Posterior vena cava (tissue), 2 donors: ENCODE measurements at regions not wholly inside any gene's neighbourhood (a gene's known extent, or its start where the extent isn't known, plus 50 kb on each side); places are given as distances from the start of the nearest gene placed in this dataset.
"Not testable (repeated sequence)": the region's sequence is repeated elsewhere in the genome, so short reads cannot be mapped to it uniquely, and the experiment has no call there.

Source experiments
- DNase-seq: peaks from one replicate; pipeline ENCODE4 v3.0.0-alpha.2; 2020; ENCODE audit warnings: low spot score
- intact Hi-C, 2 donors: fragments of 100-400 bp; cut with DNase I; formaldehyde crosslinking; loops; one replicate each; pipeline versions ENCODE4 v1.14.1 to v1.14.2; 2022 to 2023
- donor health status: DM: yes; HTN: yes; CAD: no.
- donor health status: DM: yes; HTN: yes; CAD: no.

- no peak for DNase-seq
- intact Hi-C loops, result no loop called here
Observed at GRCh38 chr5:145661737-145662485, 173.2 kb downstream of the PRELID2 start.

- DNase-seq, result no peak
- intact Hi-C loops, result no loop called here
Observed at GRCh38 chr5:145660897-145661640, 174.1 kb downstream of the PRELID2 start.

DNA sequence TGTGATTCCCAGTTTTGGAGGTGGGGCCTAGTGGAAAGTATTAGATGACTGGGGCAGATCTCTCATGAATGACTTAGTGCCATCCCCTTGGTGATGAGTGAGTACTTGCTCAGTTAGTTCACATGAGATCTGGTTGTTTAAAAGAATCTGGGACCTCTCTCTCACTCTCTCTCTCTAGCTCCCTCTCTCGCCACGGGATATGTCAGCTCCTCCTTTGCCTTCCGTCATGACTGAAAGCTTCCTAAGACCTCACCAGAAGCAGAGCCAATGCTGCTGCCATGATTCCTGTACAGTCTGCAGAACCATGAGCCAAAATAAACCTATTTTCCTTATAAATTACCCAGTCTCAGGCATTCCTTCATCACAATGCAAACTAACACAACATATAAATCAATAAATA is 176.7 kb downstream of the PRELID2 start:
- DNase-seq, result no peak
- intact Hi-C loops, result no loop called here

DNA sequence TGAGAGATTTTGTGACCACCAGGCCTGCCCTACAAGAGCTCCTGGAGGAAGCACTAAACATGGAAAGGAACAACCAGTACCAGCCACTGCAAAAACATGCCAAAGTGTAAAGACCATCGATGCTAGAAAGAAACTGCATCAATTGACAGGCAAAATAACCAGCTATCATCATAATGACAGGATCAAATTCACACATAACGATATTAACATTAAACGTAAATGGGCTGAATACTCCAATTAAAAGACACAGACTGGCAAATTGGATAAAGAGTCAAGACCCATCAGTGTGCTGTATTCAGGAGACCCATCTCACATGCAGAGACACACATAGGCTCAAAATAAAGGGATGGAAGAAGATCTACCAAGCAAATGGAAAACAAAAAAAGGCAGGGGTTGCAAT is 182.4 kb downstream of the PRELID2 start:
- intact Hi-C loops, DNase-seq: not testable (repeated sequence)

DNA sequence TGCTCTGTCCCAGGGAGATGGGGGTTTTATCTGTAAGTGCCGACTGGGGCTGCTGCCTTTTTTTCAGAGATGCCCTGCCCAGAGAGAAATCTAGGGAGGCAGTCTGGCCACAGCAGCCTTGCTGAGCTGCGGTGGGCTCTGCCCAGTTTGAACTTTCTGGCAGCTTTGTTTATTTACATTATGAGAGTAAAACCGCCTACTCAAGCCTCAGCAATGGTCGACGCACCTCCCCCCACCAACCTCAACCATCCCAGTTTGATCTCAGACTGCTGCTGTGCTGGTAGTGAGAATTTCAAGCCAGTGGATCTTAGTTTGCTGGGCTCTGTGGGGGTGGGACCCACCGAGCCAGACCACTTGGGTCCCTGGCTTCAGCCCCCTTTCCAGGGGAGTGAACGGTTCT is 188.0 kb downstream of the PRELID2 start:
- intact Hi-C loops, DNase-seq: not testable (repeated sequence)

- intact Hi-C loops, DNase-seq: not testable (repeated sequence)
Observed at GRCh38 chr5:145643214-145643613, 191.9 kb downstream of the PRELID2 start.

- no peak for DNase-seq
- intact Hi-C loops, result no loop called here
Observed at GRCh38 chr5:145637396-145637795, 197.7 kb downstream of the PRELID2 start.

DNA sequence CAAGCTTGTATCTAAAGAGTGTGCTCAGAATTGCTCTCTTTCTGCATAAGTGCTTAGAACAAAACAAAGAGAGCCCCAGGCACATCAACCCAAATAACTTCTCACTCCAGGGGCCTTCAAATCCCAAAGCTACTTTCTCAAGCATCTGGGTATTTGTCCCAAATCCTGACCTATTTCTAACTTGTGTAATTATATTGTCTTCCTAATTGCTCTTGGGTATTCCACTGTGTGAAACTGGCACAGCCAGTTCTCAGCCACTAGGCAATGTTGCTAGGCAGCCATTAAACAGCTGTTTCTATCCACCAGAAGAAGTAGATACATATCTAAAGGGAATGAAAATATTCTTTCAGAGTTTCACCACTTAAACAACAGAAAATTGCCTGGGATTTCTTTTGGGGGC is 198.8 kb downstream of the PRELID2 start:
- intact Hi-C loops, result no loop called here
- no peak for DNase-seq

DNA sequence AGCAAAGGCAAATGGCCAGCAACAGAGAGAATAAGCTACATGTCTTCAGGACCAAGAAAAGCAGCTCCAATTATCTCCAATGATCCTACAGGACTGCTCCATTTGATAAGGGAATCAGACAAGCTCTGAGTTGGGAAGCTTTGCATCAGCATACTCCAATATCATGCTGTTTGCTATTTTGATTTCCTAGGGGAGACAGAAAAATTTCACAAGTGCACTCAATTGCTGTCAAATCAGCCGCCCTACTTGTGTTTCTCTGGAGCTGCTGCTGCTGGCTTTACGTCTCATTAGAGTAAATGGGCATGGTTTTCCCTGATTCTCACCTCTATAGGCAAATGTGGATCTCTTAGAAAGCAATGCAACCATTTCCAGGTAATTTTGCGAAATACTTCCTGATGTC is 201.7 kb downstream of the PRELID2 start:
- intact Hi-C loops, result no loop called here
- DNase-seq, result no peak

- DNase-seq, result no peak
- intact Hi-C loops, result no loop called here
Observed at GRCh38 chr5:145632701-145633100, 202.4 kb downstream of the PRELID2 start.

DNA sequence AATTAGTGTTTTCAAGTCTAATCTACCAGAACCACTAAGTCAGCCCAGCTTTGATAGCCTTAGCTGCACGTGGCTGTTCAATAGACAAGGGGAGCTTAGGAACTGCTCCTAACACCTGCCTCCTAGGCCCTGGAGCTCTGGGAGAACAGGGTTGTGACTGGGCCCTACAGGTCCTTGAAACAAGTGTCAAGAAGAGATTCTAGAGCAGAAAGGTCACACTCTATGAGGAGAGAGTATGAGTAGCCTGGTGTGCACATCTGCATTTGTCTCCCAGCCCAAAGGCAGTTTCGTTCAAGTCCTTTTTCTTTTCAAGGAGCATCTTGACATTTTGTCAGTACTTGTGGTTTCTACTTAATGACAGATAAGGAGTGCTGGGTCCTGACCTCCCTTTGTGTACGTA is 206.1 kb downstream of the PRELID2 start:
- DNase-seq, result no peak
- intact Hi-C loops, result no loop called here

DNA sequence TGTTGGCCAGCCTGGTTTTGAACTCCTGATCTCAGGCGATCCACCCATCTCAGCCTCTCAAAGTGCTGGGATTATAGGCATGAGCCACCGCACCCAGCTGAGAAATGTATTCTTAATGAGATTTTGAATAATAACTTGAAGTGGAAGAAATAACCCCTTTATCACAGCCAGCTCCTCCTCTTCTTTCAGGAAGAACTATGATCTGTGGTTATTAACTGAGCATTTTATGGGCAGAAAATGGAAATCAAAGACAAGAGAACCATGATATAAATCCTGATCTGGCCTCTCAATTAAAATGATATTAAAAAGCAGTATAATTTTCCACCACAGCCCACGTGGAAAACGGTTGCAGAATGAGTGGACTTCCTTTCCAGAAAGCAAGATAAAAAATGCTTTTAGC is 206.6 kb downstream of the PRELID2 start:
- intact Hi-C loops, result no loop called here
- DNase-seq, result no peak

GRCh38 chr5:145619806-145620310 is 215.3 kb downstream of the PRELID2 start:
- intact Hi-C loops, result no loop called here
- no peak for DNase-seq

GRCh38 chr5:145616739-145617138 is 218.4 kb downstream of the PRELID2 start:
- DNase-seq, intact Hi-C loops: not testable (repeated sequence)

DNA sequence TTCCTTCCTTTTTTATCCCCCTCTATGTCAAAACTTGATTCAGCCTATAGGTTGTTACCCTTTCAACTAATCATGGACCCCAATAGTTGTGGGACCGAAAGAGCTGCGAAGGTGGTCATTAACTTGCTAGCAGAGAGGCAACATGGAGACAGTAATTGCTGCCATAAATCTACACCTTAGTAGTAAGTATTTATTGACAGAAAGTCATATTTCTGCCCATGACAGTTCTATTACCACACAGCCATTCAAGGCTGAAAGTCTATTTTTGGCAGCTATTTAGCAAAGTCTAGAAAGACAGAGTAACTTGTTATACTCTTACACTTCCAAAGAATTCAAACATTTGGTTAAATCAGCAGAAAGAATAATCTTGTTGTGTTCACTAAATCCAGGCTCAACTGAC is 236.2 kb downstream of the PRELID2 start:
- intact Hi-C loops, result no loop called here
- DNase-seq, result no peak

- DNase-seq, result no peak
Observed at GRCh38 chr5:145598184-145598583, 237.0 kb downstream of the PRELID2 start.

GRCh38 chr5:145591578-145591977 is 243.6 kb downstream of the PRELID2 start:
- intact Hi-C loops, result no loop called here

More at GRCh38 chr5:145598184-145598583, 237.0 kb downstream of the PRELID2 start:
- intact Hi-C loops, result no loop called here

GRCh38 chr5:145589063-145589462 is 246.1 kb downstream of the PRELID2 start:
- no peak for DNase-seq
- intact Hi-C loops, result no loop called here

More at GRCh38 chr5:145591578-145591977, 243.6 kb downstream of the PRELID2 start:
- no peak for DNase-seq

GRCh38 chr5:145588558-145588957 is 246.6 kb downstream of the PRELID2 start:
- no peak for DNase-seq
- intact Hi-C loops, result no loop called here

GRCh38 chr5:145588113-145588512 is 247.0 kb downstream of the PRELID2 start:
- no peak for DNase-seq
- intact Hi-C loops, result no loop called here

DNA sequence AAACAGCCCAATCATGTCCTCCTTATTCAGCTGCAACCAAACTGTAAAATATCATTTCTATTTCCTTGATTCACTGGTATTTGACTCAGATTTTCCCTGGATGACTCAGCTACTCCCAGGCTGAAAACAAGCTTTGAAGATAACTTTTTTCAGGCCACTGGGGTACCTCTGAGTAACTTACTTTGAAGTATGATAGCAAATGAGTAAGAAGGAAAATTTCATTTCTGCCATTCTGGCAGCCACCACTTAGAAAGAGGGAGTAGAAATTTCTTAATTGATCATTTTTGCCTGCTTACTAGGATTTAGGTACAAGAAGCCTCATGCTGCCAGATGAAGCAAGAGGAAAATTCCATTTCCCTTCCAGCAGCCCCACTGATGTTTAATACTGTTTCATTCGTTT is 247.4 kb downstream of the PRELID2 start:
- no peak for DNase-seq
- intact Hi-C loops, result no loop called here
